Transverse colon (tissue), 4 donors: ENCODE measurements at regions not wholly inside any gene's neighbourhood (a gene's known extent, or its start where the extent isn't known, plus 50 kb on each side); places are given as distances from the start of the nearest gene placed in this dataset.

ENCODE experiments used
- POLR2A ChIP-seq: fragments of 450-650 bp; IDR thresholded peaks from one replicate; pipeline ENCODE4 v1.6.1; 2016; ENCODE audit warnings: antibody characterized with exemption, mild to moderate bottlenecking, moderate library complexity
- POLR2AphosphoS5 ChIP-seq, 3 donors: sonication (generic); formaldehyde crosslinking; IDR thresholded peaks; one replicate each; pipeline ENCODE4 v1.6.1; 2016; ENCODE audit warnings: antibody characterized with exemption in 3 of 3
- TF ChIP-seq, protein P1 (sequence below), 5 experiments: fragments of 200-600 bp in 3 of 5; fragments of 450-650 bp in 2 of 5; sonication (generic) in 3 of 5; IDR thresholded peaks; 1 replicate in 2 of 5; 2 replicates in 3 of 5; pipeline ENCODE4 v1.5.1; 2016 to 2017; ENCODE audit warnings: antibody characterized with exemption in 5 of 5, inconsistent platforms in 3 of 5, mild to moderate bottlenecking in 2 of 5, moderate library complexity in 1 of 5

DNA sequence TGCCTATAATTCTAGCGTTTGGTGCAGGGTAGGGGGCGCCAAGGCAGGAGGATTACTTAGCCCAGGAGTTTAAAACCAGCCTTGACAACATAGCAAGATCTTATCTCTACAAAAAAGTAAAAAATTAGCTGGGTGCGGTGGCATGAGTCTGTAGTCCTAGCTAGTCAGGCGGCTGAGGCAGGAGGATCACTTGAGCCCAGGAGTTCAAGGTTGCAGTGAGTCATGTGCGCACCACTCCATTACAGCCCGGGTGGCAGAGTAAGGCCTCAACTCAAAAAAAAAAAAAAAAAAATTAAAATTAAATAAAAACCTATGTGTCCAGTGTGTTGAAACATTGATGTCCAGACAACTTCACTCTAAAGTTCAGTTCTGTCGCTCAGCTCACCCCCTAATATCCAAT lies 78.2 kb upstream of the SOX2 start:
- TF ChIP-seq, protein P1, sequence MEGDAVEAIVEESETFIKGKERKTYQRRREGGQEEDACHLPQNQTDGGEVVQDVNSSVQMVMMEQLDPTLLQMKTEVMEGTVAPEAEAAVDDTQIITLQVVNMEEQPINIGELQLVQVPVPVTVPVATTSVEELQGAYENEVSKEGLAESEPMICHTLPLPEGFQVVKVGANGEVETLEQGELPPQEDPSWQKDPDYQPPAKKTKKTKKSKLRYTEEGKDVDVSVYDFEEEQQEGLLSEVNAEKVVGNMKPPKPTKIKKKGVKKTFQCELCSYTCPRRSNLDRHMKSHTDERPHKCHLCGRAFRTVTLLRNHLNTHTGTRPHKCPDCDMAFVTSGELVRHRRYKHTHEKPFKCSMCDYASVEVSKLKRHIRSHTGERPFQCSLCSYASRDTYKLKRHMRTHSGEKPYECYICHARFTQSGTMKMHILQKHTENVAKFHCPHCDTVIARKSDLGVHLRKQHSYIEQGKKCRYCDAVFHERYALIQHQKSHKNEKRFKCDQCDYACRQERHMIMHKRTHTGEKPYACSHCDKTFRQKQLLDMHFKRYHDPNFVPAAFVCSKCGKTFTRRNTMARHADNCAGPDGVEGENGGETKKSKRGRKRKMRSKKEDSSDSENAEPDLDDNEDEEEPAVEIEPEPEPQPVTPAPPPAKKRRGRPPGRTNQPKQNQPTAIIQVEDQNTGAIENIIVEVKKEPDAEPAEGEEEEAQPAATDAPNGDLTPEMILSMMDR (IDR thresholded peaks at IDR 0.05), result no peak
- TF ChIP-seq POLR2A (no peak), POLR2AphosphoS5 (IDR thresholded peaks at IDR 0.05) (no peak)
